GM12801 (cell line): ENCODE measurements at regions not wholly inside any gene's neighbourhood (a gene's known extent, or its start where the extent isn't known, plus 50 kb on each side); places are given as distances from the start of the nearest gene placed in this dataset.

Experiments
- CTCF ChIP-seq: IDR thresholded peaks from one replicate; pipeline ENCODE4 v1.5.1; 2011; ENCODE audit warnings: control low read depth; ENCODE audit not compliant: insufficient read length; ENCODE audit errors: extremely low read depth

DNA sequence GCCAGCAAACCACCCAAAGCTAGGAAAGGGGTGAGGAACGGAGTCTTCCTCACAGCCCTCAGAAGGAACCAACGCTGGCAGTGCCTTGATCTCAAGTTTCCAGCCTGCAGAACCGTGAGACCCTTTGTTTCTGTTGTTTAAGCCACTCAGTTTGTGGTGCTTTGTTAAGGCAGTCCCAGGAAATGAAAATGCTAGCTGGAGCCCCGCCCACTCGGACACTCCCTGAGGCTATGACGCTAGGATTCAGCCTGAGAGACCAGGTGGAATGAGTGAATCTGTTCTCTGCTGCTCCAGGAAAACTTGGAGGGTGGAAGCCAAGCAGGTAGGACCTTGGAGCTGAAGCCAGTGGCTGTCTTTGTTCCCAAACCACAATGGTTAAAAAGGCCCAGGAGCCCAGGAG, 196.5 kb upstream of the POU3F1 start:
- TF ChIP-seq CTCF, result no peak

- no peak for TF ChIP-seq CTCF
Measured at GRCh38 chr1:38242506-38242905, 195.9 kb upstream of the POU3F1 start.

- no peak for TF ChIP-seq CTCF
Measured at GRCh38 chr1:38241594-38242334, 195.2 kb upstream of the POU3F1 start.

- no peak for TF ChIP-seq CTCF
Measured at GRCh38 chr1:38240618-38241017, 194.0 kb upstream of the POU3F1 start.

- no peak for TF ChIP-seq CTCF
Measured at GRCh38 chr1:38239258-38239835, 192.8 kb upstream of the POU3F1 start.

DNA sequence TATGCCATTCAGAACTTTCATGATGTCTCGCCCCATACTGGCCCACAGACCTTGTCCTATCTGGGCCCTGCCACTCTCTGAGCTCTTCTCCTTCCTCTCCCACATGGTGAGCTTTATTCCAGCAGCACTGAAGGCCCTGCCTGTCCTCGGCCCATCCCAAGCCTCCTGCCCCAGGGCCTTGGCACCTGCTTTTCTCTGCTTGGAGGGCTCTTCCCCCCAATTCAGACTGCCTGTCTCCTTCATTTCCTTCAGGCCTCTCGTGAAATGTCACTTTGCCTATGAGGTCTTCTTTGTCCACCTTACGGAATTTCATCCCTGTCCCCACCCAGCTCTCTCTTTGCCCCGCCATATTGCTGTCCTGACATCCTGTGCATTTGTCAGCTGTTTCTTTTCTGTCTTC, 191.7 kb upstream of the POU3F1 start:
- no peak for TF ChIP-seq CTCF

- TF ChIP-seq CTCF, result no peak
Measured at GRCh38 chr1:38235705-38236104, 189.1 kb upstream of the POU3F1 start.

- no peak for TF ChIP-seq CTCF
Measured at GRCh38 chr1:38231941-38232340, 185.3 kb upstream of the POU3F1 start.
